ENCODE measurements at regions not wholly inside any gene's neighbourhood (a gene's known extent, or its start where the extent isn't known, plus 50 kb on each side); places are given as distances from the start of the nearest gene placed in this dataset.

GRCh38 chr14:89058697-89059096 lies 234.2 kb downstream of the TTC8 start:
- WGBS, 2 donors, result 86 to 88% methylated on average over 3 of the region's 3 CpGs
- no peak overlapping the region for H3K4me3 ChIP-seq (ENCODE audit: low read depth, poor library complexity, severe bottlenecking)
- TF ChIP-seq CTCF (IDR thresholded peaks at IDR 0.05) (no peak), POLR2A (IDR thresholded peaks at IDR 0.05) (no peak)
- intact Hi-C loops (cut with DNase I; ENCODE audit: low total_unique reads), result no loop called here
- DNase-seq (ENCODE audit: low spot score in 2 of 2), result no peak

- no peak for DNase-seq (ENCODE audit: low spot score in 2 of 2)
- intact Hi-C loops (cut with DNase I; ENCODE audit: low total_unique reads), result no loop called here
- no peak overlapping the region for H3K4me3 ChIP-seq (ENCODE audit: low read depth, poor library complexity, severe bottlenecking)
- TF ChIP-seq POLR2A (IDR thresholded peaks at IDR 0.05) (no peak), CTCF (IDR thresholded peaks at IDR 0.05) (no peak)
Observed at GRCh38 chr14:89060191-89060590, 235.7 kb downstream of the TTC8 start.

- 82 to 87% methylated on average over 1 of the region's 1 CpG for WGBS, 2 donors
- TF ChIP-seq CTCF (IDR thresholded peaks at IDR 0.05) (no peak), POLR2A (IDR thresholded peaks at IDR 0.05) (no peak)
- no peak overlapping the region for H3K4me3 ChIP-seq (ENCODE audit: low read depth, poor library complexity, severe bottlenecking)
- intact Hi-C loops (cut with DNase I; ENCODE audit: low total_unique reads), result no loop called here
- DNase-seq (ENCODE audit: low spot score in 2 of 2), result no peak
Observed at GRCh38 chr14:89061696-89062095, 237.2 kb downstream of the TTC8 start.

- intact Hi-C loops (cut with DNase I; ENCODE audit: low total_unique reads), result no loop called here
- no peak overlapping the region for H3K4me3 ChIP-seq (ENCODE audit: low read depth, poor library complexity, severe bottlenecking)
- TF ChIP-seq CTCF (IDR thresholded peaks at IDR 0.05) (no peak), POLR2A (IDR thresholded peaks at IDR 0.05) (no peak)
- no peak for DNase-seq (ENCODE audit: low spot score in 2 of 2)
- WGBS, 2 donors, result 82 to 83% methylated on average over 2 of the region's 2 CpGs
Observed at GRCh38 chr14:89065879-89066278, 241.4 kb downstream of the TTC8 start.

- WGBS, 2 donors, result 77 to 83% methylated on average over 12 of the region's 12 CpGs
- no peak for TF ChIP-seq POLR2A (IDR thresholded peaks at IDR 0.05)
- intact Hi-C loops (cut with DNase I; ENCODE audit: low total_unique reads), result no loop called here
Observed at GRCh38 chr14:89067293-89067972, 243.0 kb downstream of the TTC8 start.

GRCh38 chr14:89078021-89078795 lies 253.8 kb downstream of the TTC8 start:
- DNase-seq (ENCODE audit: low spot score in 2 of 2), result no peak
- intact Hi-C loops (cut with DNase I; ENCODE audit: low total_unique reads), result no loop called here
- 71 to 79% methylated on average over 16 of the region's 16 CpGs for WGBS, 2 donors
- no peak for TF ChIP-seq POLR2A (IDR thresholded peaks at IDR 0.05)
- no peak for TF ChIP-seq CTCF (IDR thresholded peaks at IDR 0.05)
- H3K4me3 ChIP-seq (ENCODE audit: low read depth, poor library complexity, severe bottlenecking), result no peak overlapping the region

More at GRCh38 chr14:89067293-89067972, 243.0 kb downstream of the TTC8 start:
- DNase-seq (ENCODE audit: low spot score in 2 of 2), result no peak
- H3K4me3 ChIP-seq (ENCODE audit: low read depth, poor library complexity, severe bottlenecking), result no peak overlapping the region
